OCI-LY3 (cell line): ENCODE measurements at regions not wholly inside any gene's neighbourhood (a gene's known extent, or its start where the extent isn't known, plus 50 kb on each side); places are given as distances from the start of the nearest gene placed in this dataset.
A peak's percentile ranks its signal among the peaks of the same experiment; 100 is the strongest.

Experiments
- H2AFZ ChIP-seq: fragments of 200-600, 300-600 bp; shearing (Covaris generic); 2 replicates; pipeline ENCODE4 v1.6.0; 2014; ENCODE audit warnings: antibody characterized with exemption, low read depth, low read length
- H3K27ac ChIP-seq: fragments of 200-600, 300-600 bp; sonication (generic); 2 replicates; pipeline ENCODE4 v1.5.1; 2014; ENCODE audit warnings: mild to moderate bottlenecking, low read length, moderate library complexity, mixed read lengths
- H3K27me3 ChIP-seq: fragments of 200-600, 300-600 bp; sonication (generic); 2 replicates; pipeline ENCODE4 v1.6.1; 2014; ENCODE audit warnings: low read depth, low read length, mixed read lengths
- H3K36me3 ChIP-seq: fragments of 200-600, 300-600 bp; sonication (generic); replicated peaks from 2 replicates; pipeline ENCODE3; 2014; ENCODE audit warnings: low read depth, low read length, mixed read lengths
- H3K4me1 ChIP-seq: fragments of 300-600, 200-600 bp; sonication (generic); 2 replicates; pipeline ENCODE4 v1.6.1; 2014; ENCODE audit warnings: low read length, mixed read lengths
- H3K4me2 ChIP-seq: fragments of 200-600, 300-600 bp; sonication (generic); 2 replicates; pipeline ENCODE4 v1.6.1; 2014; ENCODE audit warnings: low read length, mixed read lengths
- H3K4me3 ChIP-seq: fragments of 300-600, 200-600 bp; sonication (generic); 2 replicates; pipeline ENCODE4 v1.5.1; 2014; ENCODE audit warnings: antibody characterized with exemption, mild to moderate bottlenecking, low read length, moderate library complexity
- H3K79me2 ChIP-seq: fragments of 300-600, 200-600 bp; shearing (Covaris generic); 2 replicates; pipeline ENCODE4 v1.6.1; 2014; ENCODE audit warnings: mild to moderate bottlenecking, low read length, mixed read lengths
- H3K9ac ChIP-seq: fragments of 300-600, 200-600 bp; shearing (Covaris generic); 2 replicates; pipeline ENCODE4 v1.6.0; 2014; ENCODE audit warnings: mild to moderate bottlenecking, low read length, moderate library complexity
- H3K9me3 ChIP-seq: fragments of 200-600, 300-600 bp; shearing (Covaris generic); 2 replicates; pipeline ENCODE4 v1.6.1; 2014; ENCODE audit warnings: low read length, mixed read lengths; ENCODE audit not compliant: insufficient read depth
- H4K20me1 ChIP-seq: fragments of 200-600, 300-600 bp; sonication (generic); 2 replicates; pipeline ENCODE4 v1.6.1; 2016; ENCODE audit warnings: low read length, mixed read lengths; ENCODE audit not compliant: insufficient read depth
- EZH2phosphoT487 ChIP-seq: fragments of 200-600 bp; shearing (Covaris generic); IDR thresholded peaks from 2 replicates; pipeline ENCODE4 v1.6.1; 2018; ENCODE audit warnings: antibody characterized with exemption, mixed run types, low read depth
- TF ChIP-seq, protein P1 (sequence below): fragments of 200-600, 300-600 bp; sonication (generic); IDR thresholded peaks from 2 replicates; pipeline ENCODE4 v1.5.1; 2014; ENCODE audit warnings: antibody characterized with exemption, low read length, low read depth

GRCh38 chr1:47522935-47523834, 85.3 kb downstream of the FOXD2 start:
- TF ChIP-seq, protein P1, sequence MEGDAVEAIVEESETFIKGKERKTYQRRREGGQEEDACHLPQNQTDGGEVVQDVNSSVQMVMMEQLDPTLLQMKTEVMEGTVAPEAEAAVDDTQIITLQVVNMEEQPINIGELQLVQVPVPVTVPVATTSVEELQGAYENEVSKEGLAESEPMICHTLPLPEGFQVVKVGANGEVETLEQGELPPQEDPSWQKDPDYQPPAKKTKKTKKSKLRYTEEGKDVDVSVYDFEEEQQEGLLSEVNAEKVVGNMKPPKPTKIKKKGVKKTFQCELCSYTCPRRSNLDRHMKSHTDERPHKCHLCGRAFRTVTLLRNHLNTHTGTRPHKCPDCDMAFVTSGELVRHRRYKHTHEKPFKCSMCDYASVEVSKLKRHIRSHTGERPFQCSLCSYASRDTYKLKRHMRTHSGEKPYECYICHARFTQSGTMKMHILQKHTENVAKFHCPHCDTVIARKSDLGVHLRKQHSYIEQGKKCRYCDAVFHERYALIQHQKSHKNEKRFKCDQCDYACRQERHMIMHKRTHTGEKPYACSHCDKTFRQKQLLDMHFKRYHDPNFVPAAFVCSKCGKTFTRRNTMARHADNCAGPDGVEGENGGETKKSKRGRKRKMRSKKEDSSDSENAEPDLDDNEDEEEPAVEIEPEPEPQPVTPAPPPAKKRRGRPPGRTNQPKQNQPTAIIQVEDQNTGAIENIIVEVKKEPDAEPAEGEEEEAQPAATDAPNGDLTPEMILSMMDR: no peak
- no peak for TF ChIP-seq EZH2phosphoT487
- H3K27me3 ChIP-seq: no peaks in the 10 kb centered on the region
- H3K27ac ChIP-seq: no peak overlapping the region

DNA sequence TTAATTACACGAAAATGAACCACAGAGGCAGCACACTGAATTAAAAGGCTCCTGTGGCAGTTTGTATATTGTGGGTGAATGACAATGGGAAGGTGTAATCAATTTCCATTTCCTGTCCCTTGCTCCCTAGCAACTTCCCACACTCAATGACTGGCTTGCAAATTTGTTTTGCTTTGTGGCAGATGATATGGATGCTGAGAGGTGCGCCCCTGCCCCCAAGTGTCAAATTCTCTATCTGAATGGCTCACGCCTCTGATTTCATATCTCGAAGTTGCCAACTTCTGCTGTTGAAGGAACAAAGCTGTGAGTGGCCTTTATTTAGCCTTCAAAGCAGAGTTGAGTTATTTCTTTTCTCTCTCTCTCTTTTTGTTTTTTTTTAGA, 86.0 kb downstream of the FOXD2 start:
- Histone ChIP-seq H2AFZ (no peak overlapping the region), H3K79me2 (no peaks in the 10 kb centered on the region), H3K9me3 (no peaks in the 10 kb centered on the region), H3K4me2 (no peak overlapping the region), H3K36me3 (no peaks in the 10 kb centered on the region), H4K20me1 (no peaks in the 10 kb centered on the region), H3K4me1 (peaks cover 7% of the 10 kb centered on the region; the same call in 1 of the 2 replicates), H3K9ac (no peak overlapping the region), H3K27ac (no peak overlapping the region), H3K27me3 (no peaks in the 10 kb centered on the region), H3K4me3 (no peak overlapping the region)
- TF ChIP-seq EZH2phosphoT487: no peak

More at GRCh38 chr1:47522935-47523834, 85.3 kb downstream of the FOXD2 start:
- Histone ChIP-seq H2AFZ (no peak overlapping the region), H3K79me2 (no peaks in the 10 kb centered on the region), H3K36me3 (no peaks in the 10 kb centered on the region), H3K4me3 (no peak overlapping the region), H4K20me1 (no peaks in the 10 kb centered on the region), H3K4me1 (peaks cover 11% of the 10 kb centered on the region), H3K4me2 (no peak overlapping the region), H3K9me3 (no peaks in the 10 kb centered on the region), H3K9ac (no peak overlapping the region)

GRCh38 chr1:47524272-47524671, 86.4 kb downstream of the FOXD2 start:
- H3K4me1 ChIP-seq: peaks cover 7% of the 10 kb centered on the region; the same call in 1 of the 2 replicates
- H3K4me3 ChIP-seq: no peak overlapping the region
- TF ChIP-seq, protein P1: no peak
- TF ChIP-seq EZH2phosphoT487: no peak
- no peak overlapping the region for H3K9ac ChIP-seq
- H4K20me1 ChIP-seq: no peaks in the 10 kb centered on the region
- no peak overlapping the region for H2AFZ ChIP-seq
- no peaks in the 10 kb centered on the region for H3K27me3 ChIP-seq
- H3K36me3 ChIP-seq: no peaks in the 10 kb centered on the region
- no peaks in the 10 kb centered on the region for H3K9me3 ChIP-seq
- H3K4me2 ChIP-seq: no peak overlapping the region
- no peak overlapping the region for H3K27ac ChIP-seq
- H3K79me2 ChIP-seq: no peaks in the 10 kb centered on the region

DNA sequence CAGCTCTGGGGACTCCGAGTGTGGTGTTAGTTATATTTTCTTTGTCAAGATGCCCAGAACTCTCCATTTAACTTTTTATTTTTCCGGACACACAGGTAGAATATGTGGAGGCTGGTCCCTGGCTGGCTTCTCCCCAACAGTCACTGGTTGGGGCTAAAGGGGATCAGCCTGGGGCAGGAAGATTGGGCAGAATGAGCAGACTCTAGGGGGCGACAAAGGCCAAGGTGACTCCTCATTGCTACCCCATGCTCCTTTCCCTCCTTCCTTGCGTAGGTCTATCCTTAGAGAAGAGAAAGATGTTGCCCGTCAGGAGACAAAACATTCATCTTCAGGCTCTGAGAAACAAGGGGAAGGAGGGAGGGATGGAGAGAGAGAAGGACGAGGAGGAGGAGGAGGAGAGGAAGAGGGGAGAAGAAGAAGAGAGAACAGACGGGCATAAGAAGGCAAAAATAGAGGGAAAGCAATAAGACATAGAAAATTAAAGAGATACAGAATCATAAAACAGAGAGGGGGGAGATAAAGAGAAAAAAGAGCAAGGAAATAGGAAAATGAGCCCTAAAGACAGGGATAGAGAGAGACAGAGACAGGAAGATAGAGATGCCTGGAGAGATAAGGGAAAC, 89.9 kb downstream of the FOXD2 start:
- Histone ChIP-seq H2AFZ (no peak overlapping the region), H3K4me1 (peaks cover 7% of the 10 kb centered on the region; the same call in 1 of the 2 replicates), H3K27me3 (no peaks in the 10 kb centered on the region), H3K4me3 (no peak overlapping the region), H3K9me3 (no peaks in the 10 kb centered on the region), H3K9ac (no peak overlapping the region), H3K4me2 (no peak overlapping the region), H3K79me2 (no peaks in the 10 kb centered on the region), H3K36me3 (no peaks in the 10 kb centered on the region), H4K20me1 (no peaks in the 10 kb centered on the region), H3K27ac (no peak overlapping the region)
- TF ChIP-seq, protein P1: peak; percentile 48
- TF ChIP-seq EZH2phosphoT487: no peak
